GM23248 (cell line): ENCODE measurements at regions not wholly inside any gene's neighbourhood (a gene's known extent, or its start where the extent isn't known, plus 50 kb on each side); places are given as distances from the start of the nearest gene placed in this dataset.

Experiments
- EZH2 ChIP-seq: fragments of 200-600 bp; sonication (generic); IDR thresholded peaks from 2 replicates; pipeline ENCODE4 v1.6.1; 2018; ENCODE audit warnings: antibody characterized with exemption, mild to moderate bottlenecking; ENCODE audit not compliant: insufficient read depth, poor library complexity, severe bottlenecking
- EZH2phosphoT487 ChIP-seq: fragments of 200-600 bp; sonication (generic); IDR thresholded peaks from 2 replicates; pipeline ENCODE4 v1.6.1; 2018; ENCODE audit warnings: antibody characterized with exemption, moderate library complexity, mild to moderate bottlenecking, low read depth; ENCODE audit not compliant: insufficient read depth

- TF ChIP-seq EZH2: no peak
- TF ChIP-seq EZH2phosphoT487: no peak
Measured at GRCh38 chr4:58644549-58644948, 1534.4 kb upstream of the IGFBP7 start.
